H1 (cell line): ENCODE measurements at regions not wholly inside any gene's neighbourhood (a gene's known extent, or its start where the extent isn't known, plus 50 kb on each side); places are given as distances from the start of the nearest gene placed in this dataset.
A peak's percentile ranks its signal among the peaks of the same experiment; 100 is the strongest.

Source experiments
- CREB1 ChIP-seq: IDR thresholded peaks from 2 replicates; pipeline ENCODE4 v1.6.1; 2012; ENCODE audit warnings: inconsistent platforms
- CTCF ChIP-seq, 3 experiments: IDR thresholded peaks; 1 replicate in 2 of 3; 2 replicates in 1 of 3; pipeline versions ENCODE4 v1.5.1 to v1.6.1; 2011; ENCODE audit warnings: low read length in 3 of 3, mild to moderate bottlenecking in 3 of 3, inconsistent platforms in 2 of 3, low read depth in 1 of 3, moderate library complexity in 1 of 3; ENCODE audit not compliant: insufficient read depth in 1 of 3; ENCODE audit errors: control extremely low read depth in 1 of 3
- EP300 ChIP-seq, 2 experiments: IDR thresholded peaks; 1 replicate in 1 of 2; 2 replicates in 1 of 2; pipeline ENCODE4 v1.6.1; 2011 to 2012; ENCODE audit warnings: low read depth in 2 of 2, low read length in 2 of 2, mild to moderate bottlenecking in 2 of 2, borderline replicate concordance in 1 of 2, inconsistent platforms in 1 of 2, moderate library complexity in 1 of 2
- EZH2 ChIP-seq: fragments of 200-600 bp; sonication (generic); IDR thresholded peaks from 2 replicates; pipeline ENCODE4 v1.7.1; 2012; ENCODE audit warnings: low read depth, mild to moderate bottlenecking, moderate library complexity, low read length, inconsistent platforms; ENCODE audit not compliant: severe bottlenecking
- HDAC6 ChIP-seq: IDR thresholded peaks from one replicate; pipeline ENCODE4 v1.7.1; 2012; ENCODE audit warnings: low read depth, mild to moderate bottlenecking, inconsistent platforms, low read length, moderate library complexity
- MAFK ChIP-seq: IDR thresholded peaks from 2 replicates; pipeline ENCODE4 v1.6.1; 2012; ENCODE audit warnings: low read depth, mild to moderate bottlenecking, improper control_type of control experiment, low read length
- RAD21 ChIP-seq, 2 experiments: IDR thresholded peaks in 1 of 2; conservative IDR thresholded peaks in 1 of 2; 2 replicates each; pipeline ENCODE4 v1.6.1; 2011; ENCODE audit warnings: low read depth in 2 of 2, low read length in 2 of 2, improper control_type of control experiment in 1 of 2, inconsistent platforms in 1 of 2, mild to moderate bottlenecking in 1 of 2, moderate library complexity in 1 of 2
- SP1 ChIP-seq: IDR thresholded peaks from 2 replicates; pipeline ENCODE4 v1.6.1; 2011; ENCODE audit warnings: low read depth, low read length
- SRF ChIP-seq: IDR thresholded peaks from 2 replicates; pipeline ENCODE4 v1.6.1; 2011; ENCODE audit warnings: mild to moderate bottlenecking, low read depth, low read length, moderate library complexity

GRCh38 chr7:142412551-142413193 lies 154.8 kb upstream of the PRSS58 start:
- TF ChIP-seq CTCF (IDR thresholded peaks at IDR 0.05; ENCODE audit: control extremely low read depth in 1 of 3, insufficient read depth in 1 of 3, low read depth in 1 of 3, low read length in 3 of 3) (peak; percentile 78 to 96 (median 84)), SP1 (no peak), MAFK (no peak), EP300 (IDR thresholded peaks at IDR 0.05; ENCODE audit: borderline replicate concordance in 1 of 2, low read depth in 2 of 2, low read length in 2 of 2) (no peak), SRF (no peak), HDAC6 (no peak), RAD21 (IDR thresholded peaks at IDR 0.05 in 1 of 2, conservative IDR thresholded peaks at IDR 0.05 in 1 of 2; ENCODE audit: low read depth in 2 of 2, low read length in 2 of 2) (peak; percentile 56 to 70), EZH2 (no peak), CREB1 (peak; percentile 75)
